ENCODE measurements at regions not wholly inside any gene's neighbourhood (a gene's known extent, or its start where the extent isn't known, plus 50 kb on each side); places are given as distances from the start of the nearest gene placed in this dataset.

- Mint-ChIP-seq H3K27me3 (ENCODE audit: low read depth) (no peaks in the 10 kb centered on the region), H3K27ac (no peak overlapping the region), H3K4me3 (no peak overlapping the region), H3K9me3 (ENCODE audit: insufficient read depth) (peaks cover 9% of the 10 kb centered on the region), H3K4me1 (ENCODE audit: low read depth) (no peaks in the 10 kb centered on the region), H3K36me3 (ENCODE audit: low read depth) (no peaks in the 10 kb centered on the region)
- CTCF ChIA-PET, result no interaction called here
- no peak for DNase-seq
- POLR2A ChIA-PET, result no interaction called here
- ATAC-seq, result no peak
Measured at GRCh38 chr3:96225494-96225893, 588.9 kb upstream of the EPHA6 start.

- Mint-ChIP-seq H3K4me3 (no peak overlapping the region), H3K27ac (no peak overlapping the region), H3K9me3 (ENCODE audit: insufficient read depth) (peaks cover 5% of the 10 kb centered on the region), H3K27me3 (ENCODE audit: low read depth) (no peaks in the 10 kb centered on the region), H3K36me3 (ENCODE audit: low read depth) (no peaks in the 10 kb centered on the region), H3K4me1 (ENCODE audit: low read depth) (no peaks in the 10 kb centered on the region)
- ATAC-seq (no peak), DNase-seq (no peak)
- POLR2A ChIA-PET, result no interaction called here
- CTCF ChIA-PET, result no interaction called here
Measured at GRCh38 chr3:96233679-96234078, 580.7 kb upstream of the EPHA6 start.

- H3K4me3 Mint-ChIP-seq, result no peak overlapping the region
- no peaks in the 10 kb centered on the region for H3K27me3 Mint-ChIP-seq (ENCODE audit: low read depth)
- DNase-seq (no peak), ATAC-seq (no peak)
- no peaks in the 10 kb centered on the region for H3K4me1 Mint-ChIP-seq (ENCODE audit: low read depth)
- H3K27ac Mint-ChIP-seq, result no peak overlapping the region
- ChIA-PET CTCF (no interaction called here), POLR2A (no interaction called here)
- peaks cover 5% of the 10 kb centered on the region for H3K9me3 Mint-ChIP-seq (ENCODE audit: insufficient read depth)
- no peaks in the 10 kb centered on the region for H3K36me3 Mint-ChIP-seq (ENCODE audit: low read depth)
Measured at GRCh38 chr3:96236522-96236921, 577.9 kb upstream of the EPHA6 start.

DNA sequence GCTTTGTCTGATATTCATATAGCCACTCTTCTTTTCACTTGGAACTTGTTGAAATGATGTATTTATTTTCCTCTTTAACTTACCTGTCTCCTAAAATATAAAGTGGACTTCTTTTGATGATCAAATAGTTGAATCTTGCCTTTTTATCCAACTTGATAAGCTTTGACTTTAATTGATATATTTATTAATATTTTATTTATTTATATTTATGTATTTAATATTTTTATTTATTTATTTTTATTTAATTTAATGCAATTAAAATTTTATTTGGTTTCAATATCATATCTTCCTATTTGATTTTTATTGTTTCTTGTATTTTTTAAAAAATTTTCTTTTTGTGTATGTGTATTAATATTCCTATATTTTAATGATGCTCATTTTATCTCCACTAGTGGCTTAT lies 555.1 kb upstream of the EPHA6 start:
- Mint-ChIP-seq H3K4me3 (no peak overlapping the region), H3K27ac (no peak overlapping the region), H3K9me3 (ENCODE audit: insufficient read depth) (peaks cover 8% of the 10 kb centered on the region), H3K27me3 (ENCODE audit: low read depth) (no peaks in the 10 kb centered on the region), H3K36me3 (ENCODE audit: low read depth) (no peaks in the 10 kb centered on the region), H3K4me1 (ENCODE audit: low read depth) (no peaks in the 10 kb centered on the region)
- DNase-seq, result no peak
- ATAC-seq, result no peak
- CTCF ChIA-PET, result no interaction called here
- POLR2A ChIA-PET, result no interaction called here

DNA sequence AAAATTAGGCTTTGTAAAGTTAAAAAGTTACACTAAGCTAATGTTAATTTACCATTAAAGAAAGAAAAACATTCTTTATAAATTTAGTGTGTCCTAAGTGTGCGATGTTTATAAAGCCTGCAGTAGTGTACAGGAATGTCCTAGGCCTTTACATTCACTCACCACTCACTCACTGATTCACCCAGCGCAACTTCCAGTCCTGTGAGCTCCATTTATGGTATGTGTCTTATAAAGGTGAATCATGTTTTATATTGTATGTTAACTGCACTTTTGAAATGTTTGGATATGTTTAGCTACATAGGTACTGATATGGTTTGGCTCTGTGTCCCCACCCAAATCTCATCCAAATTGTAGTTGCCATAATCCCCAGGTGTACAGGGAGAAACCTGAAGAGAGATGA lies 549.7 kb upstream of the EPHA6 start:
- Mint-ChIP-seq H3K4me1 (ENCODE audit: low read depth) (no peaks in the 10 kb centered on the region), H3K9me3 (ENCODE audit: insufficient read depth) (peaks cover 8% of the 10 kb centered on the region), H3K36me3 (ENCODE audit: low read depth) (no peaks in the 10 kb centered on the region), H3K27ac (no peak overlapping the region), H3K4me3 (no peak overlapping the region), H3K27me3 (ENCODE audit: low read depth) (no peaks in the 10 kb centered on the region)
- POLR2A ChIA-PET, result no interaction called here
- no peak for DNase-seq
- CTCF ChIA-PET, result no interaction called here
- no peak for ATAC-seq

GRCh38 chr3:96266395-96267190 lies 547.8 kb upstream of the EPHA6 start:
- DNase-seq (no peak), ATAC-seq (no peak)
- POLR2A ChIA-PET, result no interaction called here
- Mint-ChIP-seq H3K27ac (no peak overlapping the region), H3K27me3 (ENCODE audit: low read depth) (no peaks in the 10 kb centered on the region), H3K4me3 (no peak overlapping the region), H3K9me3 (ENCODE audit: insufficient read depth) (peaks cover 8% of the 10 kb centered on the region), H3K36me3 (ENCODE audit: low read depth) (no peaks in the 10 kb centered on the region), H3K4me1 (ENCODE audit: low read depth) (no peaks in the 10 kb centered on the region)
- CTCF ChIA-PET, result no interaction called here

DNA sequence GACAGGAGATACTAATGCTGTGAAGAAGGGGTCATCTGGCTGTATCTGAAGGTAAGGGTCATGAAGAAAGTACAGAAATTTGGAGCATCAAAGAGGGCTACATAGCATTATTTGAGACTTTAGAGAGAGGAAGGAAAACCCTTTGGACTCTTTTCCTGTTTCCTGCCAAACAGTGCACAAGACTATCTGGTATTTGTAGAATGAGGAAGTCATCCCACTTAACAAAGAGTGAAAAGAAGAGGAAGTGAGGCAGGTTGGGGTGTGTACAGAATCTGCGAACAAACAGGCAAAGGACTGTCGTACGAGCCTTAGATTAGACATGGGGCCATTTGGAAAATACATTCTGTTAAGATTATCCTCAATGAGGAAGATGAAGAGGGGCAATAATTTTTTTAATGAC lies 546.8 kb upstream of the EPHA6 start:
- H3K4me3 Mint-ChIP-seq, result no peak overlapping the region
- no peaks in the 10 kb centered on the region for H3K4me1 Mint-ChIP-seq (ENCODE audit: low read depth)
- peaks cover 3% of the 10 kb centered on the region for H3K9me3 Mint-ChIP-seq (ENCODE audit: insufficient read depth)
- DNase-seq (no peak), ATAC-seq (no peak)
- H3K27ac Mint-ChIP-seq, result no peak overlapping the region
- H3K36me3 Mint-ChIP-seq (ENCODE audit: low read depth), result no peaks in the 10 kb centered on the region
- no peaks in the 10 kb centered on the region for H3K27me3 Mint-ChIP-seq (ENCODE audit: low read depth)
- CTCF ChIA-PET, result no interaction called here
- POLR2A ChIA-PET, result no interaction called here

DNA sequence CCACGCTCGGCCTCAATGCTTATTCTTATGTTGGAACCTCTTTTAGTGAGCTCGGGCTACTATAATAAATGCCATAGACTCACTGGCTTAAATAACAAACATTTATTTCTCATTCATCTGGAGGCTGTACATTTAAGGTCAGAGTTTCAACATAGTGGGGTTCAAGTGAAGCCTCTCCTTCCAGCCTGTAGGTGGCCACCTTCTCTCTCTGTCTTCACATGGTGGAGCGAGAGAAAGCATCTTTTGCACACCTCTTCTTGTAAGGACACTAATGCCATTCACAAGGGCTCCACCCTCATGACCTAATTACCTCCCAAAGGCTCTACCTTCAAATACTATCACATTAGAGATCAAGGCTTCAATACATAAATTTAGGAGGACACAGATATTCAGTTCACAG lies 520.3 kb upstream of the EPHA6 start:
- Mint-ChIP-seq H3K27ac (no peak overlapping the region), H3K4me3 (no peak overlapping the region), H3K4me1 (ENCODE audit: low read depth) (no peaks in the 10 kb centered on the region), H3K27me3 (ENCODE audit: low read depth) (no peaks in the 10 kb centered on the region), H3K36me3 (ENCODE audit: low read depth) (no peaks in the 10 kb centered on the region), H3K9me3 (ENCODE audit: insufficient read depth) (peaks cover 15% of the 10 kb centered on the region)
- POLR2A ChIA-PET, result no interaction called here
- DNase-seq (no peak), ATAC-seq (no peak)
- CTCF ChIA-PET, result no interaction called here

GRCh38 chr3:96300743-96301142 lies 513.7 kb upstream of the EPHA6 start:
- ChIA-PET POLR2A (no interaction called here), CTCF (no interaction called here)
- Mint-ChIP-seq H3K27me3 (ENCODE audit: low read depth) (no peaks in the 10 kb centered on the region), H3K9me3 (ENCODE audit: insufficient read depth) (peaks cover 15% of the 10 kb centered on the region), H3K36me3 (ENCODE audit: low read depth) (no peaks in the 10 kb centered on the region), H3K27ac (no peak overlapping the region), H3K4me1 (ENCODE audit: low read depth) (no peaks in the 10 kb centered on the region), H3K4me3 (no peak overlapping the region)
- no peak for ATAC-seq
- no peak for DNase-seq

- ChIA-PET CTCF (no interaction called here), POLR2A (no interaction called here)
- Mint-ChIP-seq H3K36me3 (ENCODE audit: low read depth) (no peaks in the 10 kb centered on the region), H3K27me3 (ENCODE audit: low read depth) (no peaks in the 10 kb centered on the region), H3K27ac (no peak overlapping the region), H3K4me1 (ENCODE audit: low read depth) (no peaks in the 10 kb centered on the region), H3K4me3 (no peak overlapping the region), H3K9me3 (ENCODE audit: insufficient read depth) (peaks cover 16% of the 10 kb centered on the region)
- no peak for DNase-seq
- ATAC-seq, result no peak
Measured at GRCh38 chr3:96319166-96319565, 495.2 kb upstream of the EPHA6 start.

- Mint-ChIP-seq H3K36me3 (ENCODE audit: low read depth) (no peaks in the 10 kb centered on the region), H3K4me3 (no peak overlapping the region), H3K9me3 (ENCODE audit: insufficient read depth) (peaks cover 10% of the 10 kb centered on the region), H3K27ac (no peak overlapping the region), H3K27me3 (ENCODE audit: low read depth) (no peaks in the 10 kb centered on the region), H3K4me1 (ENCODE audit: low read depth) (no peaks in the 10 kb centered on the region)
- ChIA-PET CTCF (no interaction called here), POLR2A (no interaction called here)
- ATAC-seq (no peak), DNase-seq (no peak)
Measured at GRCh38 chr3:96324087-96324486, 490.3 kb upstream of the EPHA6 start.

DNA sequence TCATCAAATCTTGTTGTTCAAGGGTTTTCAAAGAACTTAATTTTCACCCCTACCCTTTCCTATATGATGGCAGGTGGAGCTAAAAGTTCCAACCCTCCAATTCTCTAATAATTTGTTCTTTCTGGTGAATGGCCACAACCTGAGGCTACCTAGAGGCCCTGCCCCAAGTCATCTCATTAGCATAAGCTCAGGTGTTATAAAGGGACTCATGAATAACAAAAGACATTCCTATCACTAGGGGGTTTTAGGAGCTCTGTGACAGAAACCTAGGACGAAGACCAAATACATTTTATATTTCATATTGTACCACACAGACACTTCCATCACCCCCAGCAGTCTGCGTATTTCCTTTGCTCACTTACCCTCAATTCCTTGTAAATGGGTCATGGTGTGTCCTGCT lies 483.6 kb upstream of the EPHA6 start:
- H3K4me1 Mint-ChIP-seq (ENCODE audit: low read depth), result no peaks in the 10 kb centered on the region
- no peak overlapping the region for H3K4me3 Mint-ChIP-seq
- no peak overlapping the region for H3K27ac Mint-ChIP-seq
- DNase-seq (no peak), ATAC-seq (no peak)
- no peaks in the 10 kb centered on the region for H3K36me3 Mint-ChIP-seq (ENCODE audit: low read depth)
- H3K27me3 Mint-ChIP-seq (ENCODE audit: low read depth), result no peaks in the 10 kb centered on the region
- H3K9me3 Mint-ChIP-seq (ENCODE audit: insufficient read depth), result no peaks in the 10 kb centered on the region
- ChIA-PET POLR2A (no interaction called here), CTCF (no interaction called here)

DNA sequence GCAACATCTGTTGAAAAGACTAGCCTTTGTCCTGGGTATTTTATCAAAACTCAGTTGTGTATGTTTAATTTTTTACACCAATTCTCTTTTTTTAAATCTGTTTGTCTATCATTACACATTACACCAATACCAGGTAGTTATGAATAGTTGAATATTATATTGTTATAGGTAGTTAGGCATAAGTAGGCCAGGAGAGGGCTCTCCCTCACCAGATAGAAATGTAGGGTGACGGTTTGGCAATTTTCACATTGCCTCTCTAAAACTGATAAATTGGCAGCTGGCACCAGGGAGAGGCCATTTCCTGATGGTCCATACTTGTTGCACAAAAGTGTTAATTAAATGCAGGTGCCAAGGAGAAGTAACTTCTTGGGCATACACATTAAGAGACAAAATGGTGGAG lies 483.1 kb upstream of the EPHA6 start:
- no peak for ATAC-seq
- H3K27ac Mint-ChIP-seq, result no peak overlapping the region
- no peak overlapping the region for H3K4me3 Mint-ChIP-seq
- ChIA-PET CTCF (no interaction called here), POLR2A (no interaction called here)
- H3K27me3 Mint-ChIP-seq (ENCODE audit: low read depth), result no peaks in the 10 kb centered on the region
- no peak for DNase-seq
- no peaks in the 10 kb centered on the region for H3K4me1 Mint-ChIP-seq (ENCODE audit: low read depth)
- no peaks in the 10 kb centered on the region for H3K36me3 Mint-ChIP-seq (ENCODE audit: low read depth)
- H3K9me3 Mint-ChIP-seq (ENCODE audit: insufficient read depth), result no peaks in the 10 kb centered on the region

Measured in activated CD8-positive, alpha-beta T cell treated with anti-CD3 and anti-CD28 coated beads, Interleukin-2, amount 10 ng/mL, durations not matched to agents 7 days and 5 days (primary cell).